H1 (cell line): ENCODE measurements at regions not wholly inside any gene's neighbourhood (a gene's known extent, or its start where the extent isn't known, plus 50 kb on each side); places are given as distances from the start of the nearest gene placed in this dataset.

Source experiments
- CTCF ChIA-PET: fragments of 300-600 bp; sonication (Branson Sonifier 250); formaldehyde crosslinking; loops from one replicate; lab custom pipeline; 2021; ENCODE audit not compliant: partially characterized antibody; lab: Charles Lee
- POLR2A ChIA-PET: fragments of 300-600 bp; sonication (Branson Sonifier 250); formaldehyde crosslinking; loops from one replicate; lab custom pipeline; 2021; ENCODE audit warnings: inconsistent platforms; ENCODE audit not compliant: partially characterized antibody; lab: Charles Lee
- DNase-seq, 2 experiments: peaks; one replicate each; pipeline versions ENCODE4 v3.0.0 to v3.0.0-alpha.2; 2010 to 2022; ENCODE audit warnings: low spot score in 2 of 2, low read depth in 1 of 2, mixed read lengths in 1 of 2
- FAIRE-seq: peaks from 2 replicates; lab custom pipeline; 2011; peaks lifted over from hg19 to GRCh38; lab: Jason Lieb, UNC
- H2AFZ ChIP-seq: 2 replicates; pipeline ENCODE4 v1.8.1; 2012; ENCODE audit warnings: low read length, inconsistent platforms
- H2AK5ac ChIP-seq: 2 replicates; pipeline ENCODE4 v1.6.1; 2013; ENCODE audit warnings: low read depth, low read length
- H2BK120ac ChIP-seq: replicated peaks from 2 replicates; pipeline ENCODE3; 2013; ENCODE audit warnings: low read depth, low read length, inconsistent platforms
- H2BK12ac ChIP-seq: 2 replicates; pipeline ENCODE4 v1.6.1; 2013; ENCODE audit warnings: low read depth, low read length
- H2BK15ac ChIP-seq: 2 replicates; pipeline ENCODE4 v1.6.1; 2013; ENCODE audit warnings: low read length
- H2BK20ac ChIP-seq: 2 replicates; pipeline ENCODE4 v1.6.1; 2013; ENCODE audit warnings: low read length
- H2BK5ac ChIP-seq: 2 replicates; pipeline ENCODE4 v1.6.1; 2013; ENCODE audit warnings: low read depth, low read length
- H3K14ac ChIP-seq: 2 replicates; pipeline ENCODE4 v1.6.1; 2013; ENCODE audit warnings: inconsistent platforms; ENCODE audit not compliant: insufficient read length
- H3K18ac ChIP-seq: 2 replicates; pipeline ENCODE4 v1.6.1; 2013; ENCODE audit warnings: low read length; ENCODE audit errors: extremely low read depth
- H3K23ac ChIP-seq: 2 replicates; pipeline ENCODE4 v1.6.1; 2013; ENCODE audit warnings: inconsistent platforms; ENCODE audit not compliant: insufficient read length
- H3K23me2 ChIP-seq: 2 replicates; pipeline ENCODE4 v1.6.1; 2013; ENCODE audit warnings: low read depth, low read length
- H3K27ac ChIP-seq: 2 replicates; pipeline ENCODE4 v1.6.1; 2011; ENCODE audit warnings: low read depth, low read length, inconsistent platforms
- H3K27me3 ChIP-seq, 4 experiments: replicated peaks in 1 of 4; 1 replicate in 1 of 4; 2 replicates in 3 of 4; pipeline versions ENCODE4 v1.6.1 to v1.8.1; 2011 to 2013; ENCODE audit warnings: low read length in 3 of 4, mild to moderate bottlenecking in 3 of 4, inconsistent platforms in 2 of 4, mixed read lengths in 2 of 4, moderate library complexity in 1 of 4; ENCODE audit not compliant: control insufficient read depth in 3 of 4, insufficient read depth in 3 of 4; ENCODE audit errors: extremely low read depth in 1 of 4
- H3K36me3 ChIP-seq, 4 experiments: 2 replicates each; pipeline versions ENCODE4 v1.6.1 to v1.8.1; 2011 to 2013; ENCODE audit warnings: mild to moderate bottlenecking in 4 of 4, low read length in 3 of 4, moderate library complexity in 2 of 4, control low read depth in 1 of 4, inconsistent platforms in 1 of 4; ENCODE audit not compliant: insufficient read depth in 4 of 4, control insufficient read depth in 2 of 4
- H3K4ac ChIP-seq: replicated peaks from 2 replicates; pipeline ENCODE3; 2013; ENCODE audit warnings: low read length, low read depth, mixed read lengths, inconsistent platforms; ENCODE audit not compliant: insufficient read length
- H3K4me1 ChIP-seq, 4 experiments: replicated peaks in 1 of 4; 1 replicate in 1 of 4; 2 replicates in 3 of 4; pipeline versions ENCODE4 v1.6.1 to v1.8.1; 2011 to 2013; ENCODE audit warnings: low read length in 3 of 4, inconsistent platforms in 2 of 4, mixed read lengths in 1 of 4; ENCODE audit not compliant: insufficient read depth in 4 of 4, control insufficient read depth in 3 of 4
- H3K4me2 ChIP-seq, 2 experiments: 2 replicates each; pipeline versions ENCODE4 v1.6.1 to v1.8.1; 2011 to 2013; ENCODE audit warnings: low read depth in 2 of 2, low read length in 2 of 2, control low read depth in 1 of 2, inconsistent platforms in 1 of 2, mild to moderate bottlenecking in 1 of 2; ENCODE audit not compliant: insufficient read depth in 1 of 2
- H3K4me3 ChIP-seq, 4 experiments: fragments of 200-600, 300-600 bp in 1 of 4; sonication (generic), shearing (Covaris generic), sonication (Bioruptor Twin) in 1 of 4; 2 replicates each; pipeline versions ENCODE4 v1.5.1 to v1.8.1; 2011 to 2016; ENCODE audit warnings: low read length in 4 of 4, low read depth in 3 of 4, control low read depth in 2 of 4, inconsistent platforms in 2 of 4, mild to moderate bottlenecking in 2 of 4, mixed read lengths in 1 of 4, moderate library complexity in 1 of 4; ENCODE audit not compliant: insufficient read depth in 2 of 4; ENCODE audit errors: extremely low read depth in 1 of 4
- H3K56ac ChIP-seq: replicated peaks from 2 replicates; pipeline ENCODE3; 2013; ENCODE audit warnings: low read depth, mild to moderate bottlenecking, mixed read lengths, low read length, inconsistent platforms; ENCODE audit not compliant: insufficient read length
- H3K79me1 ChIP-seq: 2 replicates; pipeline ENCODE4 v1.6.1; 2013; ENCODE audit warnings: low read depth, low read length, control low read depth
- H3K79me2 ChIP-seq, 2 experiments: 2 replicates each; pipeline versions ENCODE4 v1.6.1 to v1.8.1; 2012 to 2013; ENCODE audit warnings: low read length in 2 of 2, mild to moderate bottlenecking in 2 of 2, inconsistent platforms in 1 of 2; ENCODE audit not compliant: insufficient read depth in 2 of 2, control insufficient read depth in 1 of 2
- H3K9ac ChIP-seq, 4 experiments: replicated peaks in 1 of 4; 1 replicate in 1 of 4; 2 replicates in 3 of 4; pipeline versions ENCODE4 v1.6.1 to v1.8.1; 2011 to 2013; ENCODE audit warnings: low read depth in 3 of 4, low read length in 3 of 4, control low read depth in 2 of 4, mild to moderate bottlenecking in 2 of 4, moderate library complexity in 2 of 4, inconsistent platforms in 1 of 4; ENCODE audit errors: extremely low read depth in 1 of 4
- H3K9me3 ChIP-seq, 2 experiments: 2 replicates each; pipeline versions ENCODE4 v1.6.1 to v1.8.1; 2012 to 2013; ENCODE audit warnings: mild to moderate bottlenecking in 2 of 2, moderate library complexity in 2 of 2, control low read depth in 1 of 2, inconsistent platforms in 1 of 2, low read depth in 1 of 2, low read length in 1 of 2, mixed read lengths in 1 of 2; ENCODE audit not compliant: insufficient read depth in 2 of 2
- H4K20me1 ChIP-seq, 2 experiments: replicated peaks in 1 of 2; 2 replicates each; pipeline versions ENCODE3 to v1.8.1; 2011 to 2013; ENCODE audit warnings: inconsistent platforms in 2 of 2, low read length in 2 of 2, mild to moderate bottlenecking in 1 of 2; ENCODE audit not compliant: insufficient read depth in 2 of 2, control insufficient read depth in 1 of 2
- H4K5ac ChIP-seq: 2 replicates; pipeline ENCODE4 v1.6.1; 2013; ENCODE audit warnings: low read length, low read depth, mixed read lengths, inconsistent platforms; ENCODE audit not compliant: insufficient read length
- H4K8ac ChIP-seq: 2 replicates; pipeline ENCODE4 v1.8.0; 2013; ENCODE audit warnings: mild to moderate bottlenecking, moderate library complexity, low read length, inconsistent platforms; ENCODE audit not compliant: insufficient read depth; ENCODE audit errors: extremely low read depth
- H4K91ac ChIP-seq: replicated peaks from 2 replicates; pipeline ENCODE3; 2013; ENCODE audit warnings: low read length, mixed read lengths, inconsistent platforms; ENCODE audit not compliant: insufficient read length
- BACH1 ChIP-seq: IDR thresholded peaks from 2 replicates; pipeline ENCODE4 v1.6.1; 2012; ENCODE audit warnings: low read length, improper control_type of control experiment
- EGR1 ChIP-seq: IDR thresholded peaks from 2 replicates; pipeline ENCODE4 v1.6.1; 2011; ENCODE audit warnings: low read depth, low read length, borderline replicate concordance
- EZH2 ChIP-seq: fragments of 200-600 bp; sonication (generic); IDR thresholded peaks from 2 replicates; pipeline ENCODE4 v1.7.1; 2012; ENCODE audit warnings: low read depth, mild to moderate bottlenecking, moderate library complexity, low read length, inconsistent platforms; ENCODE audit not compliant: severe bottlenecking
- HDAC2 ChIP-seq, 2 experiments: fragments of 300-600 bp in 1 of 2; sonication (generic) in 1 of 2; IDR thresholded peaks; 2 replicates each; pipeline ENCODE4 v1.6.1; 2011 to 2012; ENCODE audit warnings: low read depth in 2 of 2, low read length in 2 of 2, mild to moderate bottlenecking in 2 of 2, moderate library complexity in 2 of 2, borderline replicate concordance in 1 of 2, inconsistent platforms in 1 of 2
- JUND ChIP-seq: IDR thresholded peaks from 2 replicates; pipeline ENCODE4 v1.6.1; 2011; ENCODE audit warnings: mild to moderate bottlenecking, improper control_type of control experiment, low read length
- MAFK ChIP-seq: IDR thresholded peaks from 2 replicates; pipeline ENCODE4 v1.6.1; 2012; ENCODE audit warnings: low read depth, mild to moderate bottlenecking, improper control_type of control experiment, low read length
- RAD21 ChIP-seq, 2 experiments: IDR thresholded peaks in 1 of 2; conservative IDR thresholded peaks in 1 of 2; 2 replicates each; pipeline ENCODE4 v1.6.1; 2011; ENCODE audit warnings: low read depth in 2 of 2, low read length in 2 of 2, improper control_type of control experiment in 1 of 2, inconsistent platforms in 1 of 2, mild to moderate bottlenecking in 1 of 2, moderate library complexity in 1 of 2
- SIRT6 ChIP-seq: IDR thresholded peaks from one replicate; pipeline ENCODE4 v1.7.1; 2012; ENCODE audit warnings: low read length, inconsistent platforms
- SP2 ChIP-seq: IDR thresholded peaks from 2 replicates; pipeline ENCODE4 v1.6.1; 2012; ENCODE audit warnings: mild to moderate bottlenecking, low read length, inconsistent platforms
- ZNF274 ChIP-seq: IDR thresholded peaks from 2 replicates; pipeline ENCODE4 v1.7.0; 2012; ENCODE audit warnings: low read length, borderline replicate concordance; ENCODE audit errors: extremely low read depth
- WGBS, 2 experiments: shearing (Covaris generic) in 1 of 2; methylation state at CpG; one replicate each; pipeline versions ENCODE4 v1.1.6 to v1.1.7; 2013 to 2015; ENCODE audit warnings: low lambda C conversion rate in 2 of 2, mixed read lengths in 2 of 2, inconsistent platforms in 1 of 2, low coverage in 1 of 2, missing lambda C conversion rate in 1 of 2; ENCODE audit not compliant: insufficient replicate concordance in 2 of 2, insufficient coverage in 1 of 2, insufficient read length in 1 of 2; ENCODE audit errors: extremely low coverage in 1 of 2, missing lambda C conversion rate in 1 of 2; 5-methylcytosine and 5-hydroxymethylcytosine counted together

DNA sequence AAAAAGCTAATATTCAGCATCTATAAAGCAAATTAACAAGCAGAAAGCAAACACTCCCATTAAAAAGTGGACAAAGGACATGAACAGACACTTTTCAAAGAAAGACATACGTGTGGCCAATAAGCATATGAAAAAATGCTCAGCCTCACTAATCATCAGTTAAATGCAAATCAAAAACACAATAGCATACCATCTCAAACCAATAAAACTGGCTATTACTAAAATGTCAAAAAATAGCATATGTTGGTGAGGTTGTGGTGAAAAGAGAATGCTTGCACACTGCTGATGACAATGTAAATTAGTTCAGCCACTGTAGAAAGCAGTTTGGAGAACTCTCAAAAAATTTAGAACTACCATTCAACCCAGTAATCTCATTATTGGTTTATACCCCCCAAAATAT lies 284.6 kb upstream of the KCND2 start:
- H3K23me2 ChIP-seq: no peaks in the 10 kb centered on the region
- POLR2A ChIA-PET: no interaction called here
- TF ChIP-seq BACH1: no peak
- TF ChIP-seq JUND: no peak
- no peak for TF ChIP-seq HDAC2 (IDR thresholded peaks at IDR 0.05; ENCODE audit: borderline replicate concordance in 1 of 2, low read depth in 2 of 2, low read length in 2 of 2)
- no peak for TF ChIP-seq SP2
- no peak for TF ChIP-seq MAFK
- no peak for TF ChIP-seq EGR1
- TF ChIP-seq RAD21 (IDR thresholded peaks at IDR 0.05 in 1 of 2, conservative IDR thresholded peaks at IDR 0.05 in 1 of 2; ENCODE audit: low read depth in 2 of 2, low read length in 2 of 2): no peak
- TF ChIP-seq EZH2: no peak
- TF ChIP-seq ZNF274: no peak
- TF ChIP-seq SIRT6: no peak

More for the DNA sequence above, 284.6 kb upstream of the KCND2 start:
- H3K4me1 ChIP-seq: no peaks in the 10 kb centered on the region
- H2BK120ac ChIP-seq: no peak overlapping the region
- H2BK15ac ChIP-seq: no peak overlapping the region
- H4K8ac ChIP-seq: no peak overlapping the region
- H2AFZ ChIP-seq: no peak overlapping the region
- no peak for DNase-seq
- H3K79me2 ChIP-seq: no peaks in the 10 kb centered on the region
- H2BK5ac ChIP-seq: no peak overlapping the region
- H3K56ac ChIP-seq: no peak overlapping the region
- CTCF ChIA-PET: no interaction called here
- no peak overlapping the region for H4K91ac ChIP-seq
- no peak overlapping the region for H3K9ac ChIP-seq
- H3K9me3 ChIP-seq: no peaks in the 10 kb centered on the region; a peak in 1 of 4 replicates
- H2AK5ac ChIP-seq: no peak overlapping the region
- H3K18ac ChIP-seq: no peak overlapping the region
- no peak overlapping the region for H3K27ac ChIP-seq
- H3K27me3 ChIP-seq: no peaks in the 10 kb centered on the region
- FAIRE-seq: no peak
- H4K5ac ChIP-seq: no peak overlapping the region
- 89% methylated on average over 1 of the region's 1 CpG; no CpG with 5 or more reads in 1 of the 2 experiments for WGBS, 2 experiments
- H3K79me1 ChIP-seq: no peaks in the 10 kb centered on the region
- H3K4me3 ChIP-seq: no peak overlapping the region
- H3K23ac ChIP-seq: no peak overlapping the region
- H3K36me3 ChIP-seq: no peaks in the 10 kb centered on the region
- H3K14ac ChIP-seq: no peak overlapping the region
- H2BK20ac ChIP-seq: no peak overlapping the region
- H3K4me2 ChIP-seq: no peak overlapping the region
- no peaks in the 10 kb centered on the region for H4K20me1 ChIP-seq
- no peak overlapping the region for H2BK12ac ChIP-seq
- H3K4ac ChIP-seq: no peak overlapping the region
